H1 (cell line): ENCODE measurements at regions not wholly inside any gene's neighbourhood (a gene's known extent, or its start where the extent isn't known, plus 50 kb on each side); places are given as distances from the start of the nearest gene placed in this dataset.

Source experiments
- POLR2AphosphoS5 ChIP-seq: IDR thresholded peaks from 2 replicates; pipeline ENCODE4 v1.6.1; 2011; ENCODE audit warnings: low read depth, low read length
- SP4 ChIP-seq: IDR thresholded peaks from 2 replicates; pipeline ENCODE4 v1.6.1; 2012; ENCODE audit warnings: low read length, inconsistent platforms
- TEAD4 ChIP-seq: IDR thresholded peaks from 2 replicates; pipeline ENCODE4 v1.6.1; 2012; ENCODE audit warnings: low read depth, low read length, inconsistent platforms, mixed read lengths
- TF ChIP-seq, protein P1 (sequence below): fragments of 300-600 bp; sonication (generic); IDR thresholded peaks from 2 replicates; pipeline ENCODE4 v1.7.1; 2012; ENCODE audit warnings: low read length, moderate library complexity, mild to moderate bottlenecking, inconsistent platforms; ENCODE audit not compliant: insufficient replicate concordance

DNA sequence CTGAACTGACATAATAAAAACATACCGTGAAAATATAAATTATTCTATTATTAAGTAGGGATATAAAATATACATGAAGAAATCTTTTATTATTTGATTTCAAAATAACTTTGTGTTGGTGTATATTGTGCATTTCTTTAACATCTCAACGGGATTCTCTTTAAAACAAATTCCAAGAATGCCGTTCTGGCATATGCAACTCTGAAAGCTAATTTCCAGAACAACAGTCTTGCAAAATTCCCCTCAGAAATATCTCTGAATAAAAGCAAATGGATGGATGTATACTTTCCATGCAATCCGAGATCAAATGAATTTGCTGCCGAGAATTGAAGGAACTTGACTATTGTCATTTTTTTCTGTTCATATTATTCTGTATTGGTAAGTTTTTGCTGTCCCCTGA is 1579.8 kb downstream of the PCDH9 start (continued):
- TF ChIP-seq, protein P1, sequence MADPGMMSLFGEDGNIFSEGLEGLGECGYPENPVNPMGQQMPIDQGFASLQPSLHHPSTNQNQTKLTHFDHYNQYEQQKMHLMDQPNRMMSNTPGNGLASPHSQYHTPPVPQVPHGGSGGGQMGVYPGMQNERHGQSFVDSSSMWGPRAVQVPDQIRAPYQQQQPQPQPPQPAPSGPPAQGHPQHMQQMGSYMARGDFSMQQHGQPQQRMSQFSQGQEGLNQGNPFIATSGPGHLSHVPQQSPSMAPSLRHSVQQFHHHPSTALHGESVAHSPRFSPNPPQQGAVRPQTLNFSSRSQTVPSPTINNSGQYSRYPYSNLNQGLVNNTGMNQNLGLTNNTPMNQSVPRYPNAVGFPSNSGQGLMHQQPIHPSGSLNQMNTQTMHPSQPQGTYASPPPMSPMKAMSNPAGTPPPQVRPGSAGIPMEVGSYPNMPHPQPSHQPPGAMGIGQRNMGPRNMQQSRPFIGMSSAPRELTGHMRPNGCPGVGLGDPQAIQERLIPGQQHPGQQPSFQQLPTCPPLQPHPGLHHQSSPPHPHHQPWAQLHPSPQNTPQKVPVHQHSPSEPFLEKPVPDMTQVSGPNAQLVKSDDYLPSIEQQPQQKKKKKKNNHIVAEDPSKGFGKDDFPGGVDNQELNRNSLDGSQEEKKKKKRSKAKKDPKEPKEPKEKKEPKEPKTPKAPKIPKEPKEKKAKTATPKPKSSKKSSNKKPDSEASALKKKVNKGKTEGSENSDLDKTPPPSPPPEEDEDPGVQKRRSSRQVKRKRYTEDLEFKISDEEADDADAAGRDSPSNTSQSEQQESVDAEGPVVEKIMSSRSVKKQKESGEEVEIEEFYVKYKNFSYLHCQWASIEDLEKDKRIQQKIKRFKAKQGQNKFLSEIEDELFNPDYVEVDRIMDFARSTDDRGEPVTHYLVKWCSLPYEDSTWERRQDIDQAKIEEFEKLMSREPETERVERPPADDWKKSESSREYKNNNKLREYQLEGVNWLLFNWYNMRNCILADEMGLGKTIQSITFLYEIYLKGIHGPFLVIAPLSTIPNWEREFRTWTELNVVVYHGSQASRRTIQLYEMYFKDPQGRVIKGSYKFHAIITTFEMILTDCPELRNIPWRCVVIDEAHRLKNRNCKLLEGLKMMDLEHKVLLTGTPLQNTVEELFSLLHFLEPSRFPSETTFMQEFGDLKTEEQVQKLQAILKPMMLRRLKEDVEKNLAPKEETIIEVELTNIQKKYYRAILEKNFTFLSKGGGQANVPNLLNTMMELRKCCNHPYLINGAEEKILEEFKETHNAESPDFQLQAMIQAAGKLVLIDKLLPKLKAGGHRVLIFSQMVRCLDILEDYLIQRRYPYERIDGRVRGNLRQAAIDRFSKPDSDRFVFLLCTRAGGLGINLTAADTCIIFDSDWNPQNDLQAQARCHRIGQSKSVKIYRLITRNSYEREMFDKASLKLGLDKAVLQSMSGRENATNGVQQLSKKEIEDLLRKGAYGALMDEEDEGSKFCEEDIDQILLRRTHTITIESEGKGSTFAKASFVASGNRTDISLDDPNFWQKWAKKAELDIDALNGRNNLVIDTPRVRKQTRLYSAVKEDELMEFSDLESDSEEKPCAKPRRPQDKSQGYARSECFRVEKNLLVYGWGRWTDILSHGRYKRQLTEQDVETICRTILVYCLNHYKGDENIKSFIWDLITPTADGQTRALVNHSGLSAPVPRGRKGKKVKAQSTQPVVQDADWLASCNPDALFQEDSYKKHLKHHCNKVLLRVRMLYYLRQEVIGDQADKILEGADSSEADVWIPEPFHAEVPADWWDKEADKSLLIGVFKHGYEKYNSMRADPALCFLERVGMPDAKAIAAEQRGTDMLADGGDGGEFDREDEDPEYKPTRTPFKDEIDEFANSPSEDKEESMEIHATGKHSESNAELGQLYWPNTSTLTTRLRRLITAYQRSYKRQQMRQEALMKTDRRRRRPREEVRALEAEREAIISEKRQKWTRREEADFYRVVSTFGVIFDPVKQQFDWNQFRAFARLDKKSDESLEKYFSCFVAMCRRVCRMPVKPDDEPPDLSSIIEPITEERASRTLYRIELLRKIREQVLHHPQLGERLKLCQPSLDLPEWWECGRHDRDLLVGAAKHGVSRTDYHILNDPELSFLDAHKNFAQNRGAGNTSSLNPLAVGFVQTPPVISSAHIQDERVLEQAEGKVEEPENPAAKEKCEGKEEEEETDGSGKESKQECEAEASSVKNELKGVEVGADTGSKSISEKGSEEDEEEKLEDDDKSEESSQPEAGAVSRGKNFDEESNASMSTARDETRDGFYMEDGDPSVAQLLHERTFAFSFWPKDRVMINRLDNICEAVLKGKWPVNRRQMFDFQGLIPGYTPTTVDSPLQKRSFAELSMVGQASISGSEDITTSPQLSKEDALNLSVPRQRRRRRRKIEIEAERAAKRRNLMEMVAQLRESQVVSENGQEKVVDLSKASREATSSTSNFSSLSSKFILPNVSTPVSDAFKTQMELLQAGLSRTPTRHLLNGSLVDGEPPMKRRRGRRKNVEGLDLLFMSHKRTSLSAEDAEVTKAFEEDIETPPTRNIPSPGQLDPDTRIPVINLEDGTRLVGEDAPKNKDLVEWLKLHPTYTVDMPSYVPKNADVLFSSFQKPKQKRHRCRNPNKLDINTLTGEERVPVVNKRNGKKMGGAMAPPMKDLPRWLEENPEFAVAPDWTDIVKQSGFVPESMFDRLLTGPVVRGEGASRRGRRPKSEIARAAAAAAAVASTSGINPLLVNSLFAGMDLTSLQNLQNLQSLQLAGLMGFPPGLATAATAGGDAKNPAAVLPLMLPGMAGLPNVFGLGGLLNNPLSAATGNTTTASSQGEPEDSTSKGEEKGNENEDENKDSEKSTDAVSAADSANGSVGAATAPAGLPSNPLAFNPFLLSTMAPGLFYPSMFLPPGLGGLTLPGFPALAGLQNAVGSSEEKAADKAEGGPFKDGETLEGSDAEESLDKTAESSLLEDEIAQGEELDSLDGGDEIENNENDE = no peak
- TF ChIP-seq TEAD4 (no peak), SP4 (no peak), POLR2AphosphoS5 (no peak)
- TF ChIP-seq, all 59 proteins: peak for 0
